Tibial nerve (tissue), 4 donors: ENCODE measurements at regions not wholly inside any gene's neighbourhood (a gene's known extent, or its start where the extent isn't known, plus 50 kb on each side); places are given as distances from the start of the nearest gene placed in this dataset.

Source experiments
- DNase-seq, 2 donors: peaks; one replicate each; pipeline ENCODE4 v3.0.0-alpha.2; 2019; ENCODE audit warnings: low spot score in 2 of 2
- H3K27ac ChIP-seq, 4 donors: fragments of 200-600 bp; sonication (generic) in 3 of 4; one replicate each; pipeline ENCODE4 v1.5.1; 2017 to 2019; ENCODE audit warnings: mild to moderate bottlenecking in 1 of 4
- H3K27me3 ChIP-seq, 2 donors: fragments of 200-600 bp; sonication (generic) in 1 of 2; one replicate each; pipeline versions ENCODE4 v1.5.1 to v1.6.0; 2017 to 2019
- H3K36me3 ChIP-seq, 3 donors: fragments of 200-600 bp; sonication (generic); one replicate each; pipeline ENCODE4 v1.5.1; 2018 to 2019
- H3K4me1 ChIP-seq, 4 donors: fragments of 200-600 bp; sonication (generic) in 3 of 4; one replicate each; pipeline ENCODE4 v1.5.1; 2017 to 2019
- H3K4me3 ChIP-seq, 4 donors: fragments of 200-600 bp; sonication (generic) in 3 of 4; one replicate each; pipeline ENCODE4 v1.5.1; 2017 to 2019; ENCODE audit warnings: mild to moderate bottlenecking in 1 of 4, moderate library complexity in 1 of 4
- H3K9me3 ChIP-seq, 4 donors: fragments of 200-600 bp; sonication (generic) in 3 of 4; one replicate each; pipeline ENCODE4 v1.5.1; 2017 to 2019
- CTCF ChIP-seq, 5 experiments: fragments of 200-600 bp in 3 of 5; fragments of 450-650 bp in 2 of 5; sonication (generic) in 3 of 5; IDR thresholded peaks; one replicate each; pipeline ENCODE4 v1.5.1; 2016 to 2019; ENCODE audit warnings: antibody characterized with exemption in 5 of 5, mild to moderate bottlenecking in 3 of 5, moderate library complexity in 2 of 5
- EP300 ChIP-seq, 2 donors: sonication (generic); formaldehyde crosslinking; IDR thresholded peaks; one replicate each; pipeline ENCODE4 v1.6.1; 2017; ENCODE audit warnings: antibody characterized with exemption in 2 of 2, mild to moderate bottlenecking in 1 of 2
- POLR2A ChIP-seq, 2 donors: fragments of 450-650 bp; IDR thresholded peaks; one replicate each; pipeline ENCODE4 v1.6.1; 2017; ENCODE audit warnings: antibody characterized with exemption in 2 of 2, mild to moderate bottlenecking in 2 of 2, moderate library complexity in 2 of 2
- WGBS, 2 donors: methylation state at CpG; one replicate each; pipeline ENCODE4 v1.1.5; 2018; 5-methylcytosine and 5-hydroxymethylcytosine counted together

DNA sequence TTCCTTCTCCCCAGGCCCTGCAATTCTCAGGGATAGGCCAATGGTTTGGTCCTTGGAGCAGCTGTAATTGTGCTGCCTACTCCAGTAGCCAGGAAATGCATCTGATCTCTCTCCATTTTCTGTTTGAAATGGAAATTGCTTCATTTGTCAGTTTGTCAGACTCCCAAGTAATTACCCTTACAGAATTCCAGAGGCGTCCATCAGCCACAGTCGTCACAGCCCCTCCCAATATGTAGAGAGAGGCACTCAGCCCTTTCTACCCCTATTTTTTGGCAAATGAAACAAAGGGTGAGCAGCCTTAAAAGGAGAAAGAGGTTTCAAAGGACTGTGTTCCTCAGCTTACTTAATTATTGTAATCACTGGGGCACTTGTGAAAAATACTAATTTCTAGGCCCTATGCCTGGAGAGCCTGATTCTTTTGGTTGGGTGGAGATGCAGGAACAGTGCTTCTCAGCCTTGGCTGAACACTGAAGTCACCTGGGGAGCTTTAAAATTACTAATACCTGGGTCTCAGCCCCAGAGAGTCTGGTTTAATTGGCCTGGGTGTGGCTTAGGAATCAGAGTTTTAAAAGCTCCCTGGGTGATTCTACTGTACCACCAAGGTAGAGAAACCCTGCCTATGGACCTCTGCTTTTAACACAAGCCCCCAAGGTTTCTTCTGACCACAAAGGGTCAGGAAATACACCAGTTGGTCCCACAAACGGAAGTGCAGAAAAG is 190.0 kb downstream of the EMP1 start:
- TF ChIP-seq CTCF (IDR thresholded peaks at IDR 0.05) (no peak), POLR2A (IDR thresholded peaks at IDR 0.05) (no peak), EP300 (IDR thresholded peaks at IDR 0.05) (no peak)
- 71 to 82% methylated on average over 3 of the region's 3 CpGs for WGBS, 2 donors
- DNase-seq = no peak

DNA sequence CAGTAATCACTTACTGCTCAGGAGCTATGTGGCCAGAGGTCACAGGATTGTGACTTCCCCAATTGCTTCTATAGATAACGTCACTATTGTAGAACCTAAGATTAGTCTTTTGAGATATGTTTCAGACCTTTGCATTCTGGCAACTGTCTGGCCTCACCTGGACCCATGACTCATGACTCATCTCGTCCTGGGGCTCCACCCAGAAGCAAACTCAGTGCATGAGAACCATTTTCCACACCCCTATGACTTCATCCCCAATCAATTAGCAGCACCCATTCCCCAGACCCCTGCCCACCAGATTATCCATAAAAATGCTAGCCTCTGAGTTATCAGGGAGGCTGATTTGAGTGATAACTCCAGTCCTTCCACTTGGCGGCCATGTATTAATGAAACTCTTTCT is 186.9 kb downstream of the EMP1 start:
- H3K4me1 ChIP-seq = no peaks in the 10 kb centered on the region
- H3K9me3 ChIP-seq = no peaks in the 10 kb centered on the region
- H3K27ac ChIP-seq = no peak overlapping the region
- DNase-seq = no peak
- H3K4me3 ChIP-seq = no peak overlapping the region
- TF ChIP-seq POLR2A (IDR thresholded peaks at IDR 0.05) = no peak
- no peak for TF ChIP-seq CTCF (IDR thresholded peaks at IDR 0.05)
- no peak for TF ChIP-seq EP300 (IDR thresholded peaks at IDR 0.05)
- WGBS, 2 donors = 80 to 86% methylated on average over 3 of the region's 3 CpGs
- H3K27me3 ChIP-seq = no peaks in the 10 kb centered on the region
- H3K36me3 ChIP-seq = no peaks in the 10 kb centered on the region

More for the DNA sequence above, 190.0 kb downstream of the EMP1 start:
- no peaks in the 10 kb centered on the region for H3K36me3 ChIP-seq
- no peaks in the 10 kb centered on the region for H3K9me3 ChIP-seq
- no peak overlapping the region for H3K4me3 ChIP-seq
- peaks cover 0 to 16% (median 8%) of the 10 kb centered on the region in 4 donors for H3K4me1 ChIP-seq
- H3K27me3 ChIP-seq = no peaks in the 10 kb centered on the region
- H3K27ac ChIP-seq = no peak overlapping the region

DNA sequence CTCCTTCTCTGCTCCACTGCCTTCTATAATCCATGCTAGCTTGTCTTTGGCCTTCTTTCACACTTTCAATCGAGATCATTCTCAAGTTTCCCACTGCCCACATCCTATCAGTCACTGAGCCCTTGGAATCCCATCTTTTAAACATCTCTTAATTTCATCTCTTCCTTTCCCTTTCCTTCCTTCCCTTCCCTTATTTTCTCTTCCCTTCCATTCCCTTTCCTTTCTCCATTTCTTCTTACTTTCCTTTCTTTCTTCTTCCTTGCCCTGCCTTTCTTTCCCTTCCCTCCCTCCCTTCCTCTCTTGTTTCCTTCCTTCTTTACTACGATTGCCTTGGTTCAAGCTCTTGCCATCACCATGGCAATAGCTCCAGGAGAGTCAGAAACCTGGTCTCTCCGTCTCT is 183.8 kb downstream of the EMP1 start:
- no peaks in the 10 kb centered on the region for H3K27me3 ChIP-seq
- H3K36me3 ChIP-seq = no peaks in the 10 kb centered on the region
- H3K9me3 ChIP-seq = peaks cover 0 to 9% (median 0%) of the 10 kb centered on the region in 4 donors
- H3K4me1 ChIP-seq = no peaks in the 10 kb centered on the region
- WGBS, 2 donors = 80 to 83% methylated on average over 3 of the region's 3 CpGs
- H3K27ac ChIP-seq = no peak overlapping the region
- no peak for DNase-seq
- no peak overlapping the region for H3K4me3 ChIP-seq
- TF ChIP-seq EP300 (IDR thresholded peaks at IDR 0.05) (no peak), POLR2A (IDR thresholded peaks at IDR 0.05) (no peak), CTCF (IDR thresholded peaks at IDR 0.05) (no peak)

DNA sequence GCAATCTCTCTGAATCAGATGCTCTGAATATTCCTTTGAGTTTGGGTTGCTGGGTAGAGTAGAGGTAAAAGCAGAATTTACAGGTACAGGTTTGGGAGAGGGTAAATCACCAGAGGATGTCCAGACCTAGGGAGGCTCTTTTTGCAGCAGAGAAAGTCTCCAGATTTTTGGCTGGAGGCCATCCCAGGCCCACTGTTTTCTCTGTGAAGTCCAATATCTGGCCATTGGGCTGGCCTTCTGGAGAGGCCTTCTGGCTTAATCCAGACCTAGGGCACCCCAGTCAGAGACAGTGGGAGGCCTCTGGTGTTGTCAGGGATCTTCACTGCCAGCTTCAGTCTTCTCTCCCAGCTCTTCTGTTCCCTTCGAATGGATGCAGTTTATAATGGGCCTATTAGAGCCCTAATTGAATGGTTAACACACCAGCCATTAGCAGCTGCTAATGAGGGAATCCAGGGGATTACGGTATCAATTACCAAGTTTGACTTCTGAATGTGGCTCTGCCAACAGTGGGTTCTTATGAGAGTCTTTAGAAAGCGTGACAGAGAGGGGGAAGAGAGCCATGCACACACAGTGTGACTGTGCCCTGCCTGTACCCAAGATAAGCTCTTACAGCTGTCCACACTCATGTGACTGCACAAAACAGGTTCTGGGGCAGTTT is 183.1 kb downstream of the EMP1 start:
- Histone ChIP-seq H3K4me1 (no peaks in the 10 kb centered on the region), H3K9me3 (peaks cover 0 to 9% (median 0%) of the 10 kb centered on the region in 4 donors), H3K27ac (no peak overlapping the region), H3K4me3 (no peak overlapping the region), H3K27me3 (no peaks in the 10 kb centered on the region), H3K36me3 (no peaks in the 10 kb centered on the region)
- no peak for TF ChIP-seq EP300 (IDR thresholded peaks at IDR 0.05)
- no peak for TF ChIP-seq CTCF (IDR thresholded peaks at IDR 0.05)
- no peak for TF ChIP-seq POLR2A (IDR thresholded peaks at IDR 0.05)
- 48 to 73% methylated on average over 3 of the region's 3 CpGs for WGBS, 2 donors
- DNase-seq = no peak

GRCh38 chr12:13377698-13378097 is 181.2 kb downstream of the EMP1 start:
- Histone ChIP-seq H3K36me3 (no peaks in the 10 kb centered on the region), H3K9me3 (peaks cover 0 to 9% (median 0%) of the 10 kb centered on the region in 4 donors), H3K4me3 (no peak overlapping the region), H3K4me1 (no peaks in the 10 kb centered on the region), H3K27me3 (no peaks in the 10 kb centered on the region), H3K27ac (no peak overlapping the region)
- TF ChIP-seq EP300 (IDR thresholded peaks at IDR 0.05) (no peak), CTCF (IDR thresholded peaks at IDR 0.05) (no peak), POLR2A (IDR thresholded peaks at IDR 0.05) (no peak)
- 87 to 91% methylated on average over 1 of the region's 1 CpG for WGBS, 2 donors
- DNase-seq = no peak
